GM13977 (cell line): ENCODE measurements at regions not wholly inside any gene's neighbourhood (a gene's known extent, or its start where the extent isn't known, plus 50 kb on each side); places are given as distances from the start of the nearest gene placed in this dataset.
"Not testable (repeated sequence)": the region's sequence is repeated elsewhere in the genome, so short reads cannot be mapped to it uniquely, and the experiment has no call there.

Source experiments
- DNase-seq: peaks from one replicate; pipeline ENCODE4 v3.0.0; 2012; ENCODE audit warnings: low spot score
- in situ Hi-C: fragments of 300-500 bp; cut with MboI; formaldehyde crosslinking; loops from one replicate; pipeline ENCODE4 v1.12.0; 2022; ENCODE audit warnings: low sequenced_read_pairs, low pct_unique_long_range_greater_than_20kb, mixed read lengths, inconsistent platforms; ENCODE audit not compliant: unreplicated experiment
- TF ChIP-seq, protein P1 (sequence below): IDR thresholded peaks from 2 replicates; pipeline ENCODE4 v1.5.1; 2012; ENCODE audit warnings: mild to moderate bottlenecking, control low read depth; ENCODE audit not compliant: insufficient read depth; ENCODE audit errors: extremely low read depth, missing control alignments

DNA sequence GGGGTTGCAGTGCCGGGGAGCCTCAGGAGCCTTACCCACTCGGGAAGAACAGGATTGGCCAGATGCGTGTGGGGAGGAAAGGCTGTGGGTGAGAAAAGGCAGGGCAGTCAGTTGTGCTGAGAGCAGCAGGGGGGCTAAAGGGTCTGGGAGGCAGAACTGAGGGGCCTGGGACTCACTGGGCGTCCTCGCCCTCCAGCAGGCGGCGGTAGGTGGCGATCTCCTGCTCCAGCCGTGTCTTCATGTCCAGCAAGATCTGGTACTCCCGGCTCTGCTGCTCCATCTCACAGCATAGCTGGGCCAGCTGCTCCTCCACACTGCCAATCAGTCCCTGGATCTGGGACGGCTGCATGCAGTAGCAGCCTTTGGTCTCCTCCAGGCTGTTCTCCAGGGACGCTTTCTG lies 140.2 kb downstream of the CCDC144A start:
- DNase-seq, in situ Hi-C loops: not testable (repeated sequence)
- TF ChIP-seq, protein P1, sequence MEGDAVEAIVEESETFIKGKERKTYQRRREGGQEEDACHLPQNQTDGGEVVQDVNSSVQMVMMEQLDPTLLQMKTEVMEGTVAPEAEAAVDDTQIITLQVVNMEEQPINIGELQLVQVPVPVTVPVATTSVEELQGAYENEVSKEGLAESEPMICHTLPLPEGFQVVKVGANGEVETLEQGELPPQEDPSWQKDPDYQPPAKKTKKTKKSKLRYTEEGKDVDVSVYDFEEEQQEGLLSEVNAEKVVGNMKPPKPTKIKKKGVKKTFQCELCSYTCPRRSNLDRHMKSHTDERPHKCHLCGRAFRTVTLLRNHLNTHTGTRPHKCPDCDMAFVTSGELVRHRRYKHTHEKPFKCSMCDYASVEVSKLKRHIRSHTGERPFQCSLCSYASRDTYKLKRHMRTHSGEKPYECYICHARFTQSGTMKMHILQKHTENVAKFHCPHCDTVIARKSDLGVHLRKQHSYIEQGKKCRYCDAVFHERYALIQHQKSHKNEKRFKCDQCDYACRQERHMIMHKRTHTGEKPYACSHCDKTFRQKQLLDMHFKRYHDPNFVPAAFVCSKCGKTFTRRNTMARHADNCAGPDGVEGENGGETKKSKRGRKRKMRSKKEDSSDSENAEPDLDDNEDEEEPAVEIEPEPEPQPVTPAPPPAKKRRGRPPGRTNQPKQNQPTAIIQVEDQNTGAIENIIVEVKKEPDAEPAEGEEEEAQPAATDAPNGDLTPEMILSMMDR = peak; percentile 29
